ENCODE measurements at regions not wholly inside any gene's neighbourhood (a gene's known extent, or its start where the extent isn't known, plus 50 kb on each side); places are given as distances from the start of the nearest gene placed in this dataset.

GRCh38 chr4:129371065-129371464 is 275.1 kb downstream of the C4orf33 start:
- H3K4me2 ChIP-seq (ENCODE audit: low read length): no peak overlapping the region
- H3K36me3 ChIP-seq (ENCODE audit: insufficient read depth, low read length): no peaks in the 10 kb centered on the region
- no peaks in the 10 kb centered on the region for H3K27me3 ChIP-seq (ENCODE audit: insufficient read depth, low read depth, low read length)
- H3K27ac ChIP-seq (ENCODE audit: low read length): no peak overlapping the region
- H3K9me3 ChIP-seq (ENCODE audit: low read length): no peaks in the 10 kb centered on the region
- no peak overlapping the region for H3K4me3 ChIP-seq (ENCODE audit: low read length)
- no peaks in the 10 kb centered on the region for H3K9me2 ChIP-seq (ENCODE audit: insufficient read depth, low read length)
- no peaks in the 10 kb centered on the region for H3F3A ChIP-seq (ENCODE audit: insufficient read depth, low read length, poor library complexity, severe bottlenecking)
- H3K9ac ChIP-seq (ENCODE audit: low read length): no peak overlapping the region
- no peaks in the 10 kb centered on the region for H4K20me1 ChIP-seq (ENCODE audit: insufficient read depth)
- no peaks in the 10 kb centered on the region for H3K79me2 ChIP-seq (replicated peaks; ENCODE audit: insufficient read depth, low read length)
- TF ChIP-seq SMC3 (conservative IDR thresholded peaks at IDR 0.05; ENCODE audit: poor library complexity): no peak
- TF ChIP-seq RAD21 (conservative IDR thresholded peaks at IDR 0.05): no peak
- no peak for TF ChIP-seq POLR2AphosphoS5 (IDR thresholded peaks at IDR 0.05)
- TF ChIP-seq MXI1 (conservative IDR thresholded peaks at IDR 0.05; ENCODE audit: poor library complexity, severe bottlenecking): no peak
- no peak for TF ChIP-seq REST (IDR thresholded peaks at IDR 0.05; ENCODE audit: borderline replicate concordance)
- TF ChIP-seq EZH2 (IDR thresholded peaks at IDR 0.05; ENCODE audit: borderline replicate concordance, insufficient read depth, low read length, poor library complexity, severe bottlenecking): no peak
- no peak for TF ChIP-seq CTCF (IDR thresholded peaks at IDR 0.05; ENCODE audit: poor library complexity, severe bottlenecking)
- TF ChIP-seq EP300 (conservative IDR thresholded peaks at IDR 0.05; ENCODE audit: poor library complexity, severe bottlenecking): no peak
- no peak for TF ChIP-seq TAF1 (IDR thresholded peaks at IDR 0.05; ENCODE audit: low read depth)
- no peak overlapping the region for H2AFZ ChIP-seq (ENCODE audit: low read depth, low read length)

GRCh38 chr4:129371926-129372325 is 276.0 kb downstream of the C4orf33 start:
- H3K79me2 ChIP-seq (replicated peaks; ENCODE audit: insufficient read depth, low read length): no peaks in the 10 kb centered on the region
- no peaks in the 10 kb centered on the region for H3K27me3 ChIP-seq (ENCODE audit: insufficient read depth, low read depth, low read length)
- H3K36me3 ChIP-seq (ENCODE audit: insufficient read depth, low read length): no peaks in the 10 kb centered on the region
- H3K9ac ChIP-seq (ENCODE audit: low read length): no peak overlapping the region
- no peak overlapping the region for H3K4me2 ChIP-seq (ENCODE audit: low read length)
- H3K9me2 ChIP-seq (ENCODE audit: insufficient read depth, low read length): no peaks in the 10 kb centered on the region
- no peak overlapping the region for H3K4me3 ChIP-seq (ENCODE audit: low read length)
- no peaks in the 10 kb centered on the region for H4K20me1 ChIP-seq (ENCODE audit: insufficient read depth)
- TF ChIP-seq TAF1 (IDR thresholded peaks at IDR 0.05; ENCODE audit: low read depth): no peak
- TF ChIP-seq REST (IDR thresholded peaks at IDR 0.05; ENCODE audit: borderline replicate concordance): no peak
- TF ChIP-seq EZH2 (IDR thresholded peaks at IDR 0.05; ENCODE audit: borderline replicate concordance, insufficient read depth, low read length, poor library complexity, severe bottlenecking): no peak
- TF ChIP-seq MXI1 (conservative IDR thresholded peaks at IDR 0.05; ENCODE audit: poor library complexity, severe bottlenecking): no peak
- no peak for TF ChIP-seq SMC3 (conservative IDR thresholded peaks at IDR 0.05; ENCODE audit: poor library complexity)
- TF ChIP-seq CTCF (IDR thresholded peaks at IDR 0.05; ENCODE audit: poor library complexity, severe bottlenecking): no peak
- no peak for TF ChIP-seq POLR2AphosphoS5 (IDR thresholded peaks at IDR 0.05)
- no peak for TF ChIP-seq EP300 (conservative IDR thresholded peaks at IDR 0.05; ENCODE audit: poor library complexity, severe bottlenecking)
- TF ChIP-seq RAD21 (conservative IDR thresholded peaks at IDR 0.05): no peak
- H3F3A ChIP-seq (ENCODE audit: insufficient read depth, low read length, poor library complexity, severe bottlenecking): no peaks in the 10 kb centered on the region
- H2AFZ ChIP-seq (ENCODE audit: low read depth, low read length): no peak overlapping the region
- no peaks in the 10 kb centered on the region for H3K9me3 ChIP-seq (ENCODE audit: low read length)
- no peak overlapping the region for H3K27ac ChIP-seq (ENCODE audit: low read length)

Measured in neural cell (in vitro differentiated cells).